Caco-2 (cell line): ENCODE measurements at regions not wholly inside any gene's neighbourhood (a gene's known extent, or its start where the extent isn't known, plus 50 kb on each side); places are given as distances from the start of the nearest gene placed in this dataset.

Experiments used
- BruUV-seq: library from RNA; stranded (reverse); fragments of 400-500 nt; replicated peaks from 2 replicates; lab custom pipeline; 2021; lab: Mats Ljungman, UMichigan
- CTCF ChIA-PET: fragments of 300-600 bp; sonication (Branson Sonifier 250); formaldehyde crosslinking; loops from one replicate; lab custom pipeline; 2022; ENCODE audit warnings: antibody characterized with exemption; lab: Charles Lee
- POLR2A ChIA-PET: fragments of 300-600 bp; sonication (Branson Sonifier 250); formaldehyde crosslinking; loops from one replicate; lab custom pipeline; 2022; ENCODE audit warnings: antibody characterized with exemption; lab: Charles Lee
- DNase-seq, 2 experiments: peaks; one replicate each; pipeline versions ENCODE4 v3.0.0 to v3.0.0-alpha.2; 2020 to 2022
- H3K27me3 ChIP-seq: replicated peaks from 2 replicates; pipeline ENCODE4 v1.6.0; 2011; ENCODE audit warnings: low read length; ENCODE audit not compliant: control insufficient read depth, insufficient read depth
- H3K36me3 ChIP-seq: 2 replicates; pipeline ENCODE4 v1.5.1; 2011; ENCODE audit warnings: low read length; ENCODE audit not compliant: control insufficient read depth, insufficient read depth
- H3K4me1 ChIP-seq: fragments of 250-450 bp; sonication (Bioruptor Pico); 2 replicates; pipeline ENCODE4 v1.5.1; 2020; ENCODE audit warnings: mild to moderate bottlenecking
- H3K4me3 ChIP-seq: 2 replicates; pipeline ENCODE4 v1.5.1; 2011; ENCODE audit warnings: low read depth, mild to moderate bottlenecking, control low read depth, low read length
- H3K9me3 ChIP-seq: fragments of 250-450 bp; sonication (Bioruptor Pico); 2 replicates; pipeline ENCODE4 v1.5.1; 2020; ENCODE audit warnings: mild to moderate bottlenecking, moderate library complexity
- H3K27ac Mint-ChIP-seq: one replicate; pipeline ENCODE4 v1.8.0; 2022; ENCODE audit warnings: mixed read lengths; ENCODE audit not compliant: unreplicated experiment
- H3K27me3 Mint-ChIP-seq: one replicate; pipeline ENCODE4 v1.8.0; 2022; ENCODE audit warnings: mixed read lengths; ENCODE audit not compliant: insufficient read depth, unreplicated experiment
- H3K36me3 Mint-ChIP-seq: one replicate; pipeline ENCODE4 v1.8.0; 2022; ENCODE audit warnings: mild to moderate bottlenecking, mixed read lengths; ENCODE audit not compliant: insufficient read depth, unreplicated experiment
- H3K4me1 Mint-ChIP-seq: one replicate; pipeline ENCODE4 v1.8.0; 2022; ENCODE audit warnings: low read depth, mixed read lengths; ENCODE audit not compliant: unreplicated experiment
- H3K4me3 Mint-ChIP-seq: one replicate; pipeline ENCODE4 v1.8.0; 2022; ENCODE audit warnings: mild to moderate bottlenecking, moderate library complexity, mixed read lengths; ENCODE audit not compliant: unreplicated experiment
- H3K9me3 Mint-ChIP-seq: one replicate; pipeline ENCODE4 v1.8.0; 2022; ENCODE audit warnings: mixed read lengths; ENCODE audit not compliant: unreplicated experiment
- intact Hi-C: fragments of 100-400 bp; cut with micrococcal nuclease; formaldehyde crosslinking; loops from one replicate; pipeline ENCODE4 v1.10.0; 2022; ENCODE audit not compliant: unreplicated experiment
- TF ChIP-seq, protein P1 (sequence below), 2 experiments: fragments of 200-600 bp in 1 of 2; IDR thresholded peaks; 1 replicate in 1 of 2; 2 replicates in 1 of 2; pipeline versions ENCODE4 v1.5.1 to v1.8.0; 2011 to 2022; ENCODE audit warnings: antibody characterized with exemption in 1 of 2, control low read depth in 1 of 2, inconsistent platforms in 1 of 2, low read depth in 1 of 2, low read length in 1 of 2, mild to moderate bottlenecking in 1 of 2, moderate library complexity in 1 of 2; ENCODE audit not compliant: insufficient read depth in 1 of 2, severe bottlenecking in 1 of 2, unreplicated experiment in 1 of 2

DNA sequence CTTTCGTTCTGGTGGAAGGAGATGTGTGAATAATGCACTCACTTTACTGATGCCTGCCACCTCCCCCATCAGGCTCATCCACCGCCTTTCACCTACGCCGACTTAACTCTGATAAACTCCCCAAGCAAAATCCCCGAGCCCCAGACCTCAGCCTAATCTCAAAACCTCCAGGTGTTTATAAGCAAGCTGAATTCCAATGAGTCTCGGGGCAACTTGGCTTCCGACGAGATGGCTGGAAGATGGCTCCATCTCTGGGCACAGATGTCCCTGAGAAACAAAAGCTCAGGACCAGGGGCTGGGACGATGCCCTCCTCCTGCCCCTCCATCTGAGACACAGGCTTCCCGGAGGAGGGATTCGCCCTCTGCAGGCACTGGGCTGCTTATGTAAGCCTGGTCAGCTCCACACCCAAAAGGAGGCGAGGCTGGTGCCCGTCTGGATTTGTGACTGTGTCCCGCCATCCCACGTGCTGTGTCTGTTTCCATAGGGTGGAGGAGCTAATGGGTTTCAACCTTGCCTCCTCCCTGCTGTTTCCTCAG lies 386.4 kb upstream of the TNRC6C start:
- POLR2A ChIA-PET = no interaction called here
- CTCF ChIA-PET = no interaction called here
- H3K4me3 Mint-ChIP-seq = no peak overlapping the region

DNA sequence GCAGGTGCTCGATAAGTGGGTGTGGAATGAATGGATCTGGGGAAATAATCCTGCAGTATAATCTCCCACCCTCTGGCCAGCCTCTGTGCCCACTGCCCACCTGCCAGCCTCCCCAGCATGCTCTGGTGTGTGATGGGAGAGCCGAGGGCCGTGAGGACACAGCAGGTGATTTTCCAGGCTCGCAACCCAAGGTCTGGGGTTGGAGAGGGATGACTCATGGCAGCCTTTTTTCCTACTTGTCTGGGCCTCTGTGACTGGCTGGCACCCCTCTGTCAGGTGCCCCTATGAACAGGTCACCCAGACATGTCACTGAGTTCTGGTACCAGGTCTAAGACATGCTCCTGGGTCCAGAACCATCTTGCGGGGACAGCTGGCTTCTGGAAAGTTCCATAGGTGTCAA lies 385.7 kb upstream of the TNRC6C start:
- CTCF ChIA-PET = no interaction called here
- POLR2A ChIA-PET = no interaction called here
- Histone ChIP-seq H3K27me3 (no peaks in the 10 kb centered on the region), H3K4me1 (no peaks in the 10 kb centered on the region), H3K4me3 (no peak overlapping the region), H3K36me3 (no peaks in the 10 kb centered on the region), H3K9me3 (no peaks in the 10 kb centered on the region)
- H3K36me3 Mint-ChIP-seq = no peaks in the 10 kb centered on the region
- H3K9me3 Mint-ChIP-seq = no peaks in the 10 kb centered on the region
- H3K4me3 Mint-ChIP-seq = no peak overlapping the region
- TF ChIP-seq, protein P1, sequence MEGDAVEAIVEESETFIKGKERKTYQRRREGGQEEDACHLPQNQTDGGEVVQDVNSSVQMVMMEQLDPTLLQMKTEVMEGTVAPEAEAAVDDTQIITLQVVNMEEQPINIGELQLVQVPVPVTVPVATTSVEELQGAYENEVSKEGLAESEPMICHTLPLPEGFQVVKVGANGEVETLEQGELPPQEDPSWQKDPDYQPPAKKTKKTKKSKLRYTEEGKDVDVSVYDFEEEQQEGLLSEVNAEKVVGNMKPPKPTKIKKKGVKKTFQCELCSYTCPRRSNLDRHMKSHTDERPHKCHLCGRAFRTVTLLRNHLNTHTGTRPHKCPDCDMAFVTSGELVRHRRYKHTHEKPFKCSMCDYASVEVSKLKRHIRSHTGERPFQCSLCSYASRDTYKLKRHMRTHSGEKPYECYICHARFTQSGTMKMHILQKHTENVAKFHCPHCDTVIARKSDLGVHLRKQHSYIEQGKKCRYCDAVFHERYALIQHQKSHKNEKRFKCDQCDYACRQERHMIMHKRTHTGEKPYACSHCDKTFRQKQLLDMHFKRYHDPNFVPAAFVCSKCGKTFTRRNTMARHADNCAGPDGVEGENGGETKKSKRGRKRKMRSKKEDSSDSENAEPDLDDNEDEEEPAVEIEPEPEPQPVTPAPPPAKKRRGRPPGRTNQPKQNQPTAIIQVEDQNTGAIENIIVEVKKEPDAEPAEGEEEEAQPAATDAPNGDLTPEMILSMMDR (IDR thresholded peaks at IDR 0.05; ENCODE audit: insufficient read depth in 1 of 2, low read depth in 1 of 2, low read length in 1 of 2, severe bottlenecking in 1 of 2, unreplicated experiment in 1 of 2) = no peak
- peaks cover 14% of the 10 kb centered on the region for H3K27me3 Mint-ChIP-seq
- DNase-seq = no peak
- no peaks in the 10 kb centered on the region for H3K4me1 Mint-ChIP-seq
- intact Hi-C loops = no loop called here
- no peak overlapping the region for H3K27ac Mint-ChIP-seq
- no TSS peak for BruUV-seq

More for the DNA sequence above, 386.4 kb upstream of the TNRC6C start:
- no peak for DNase-seq
- H3K4me1 ChIP-seq = no peaks in the 10 kb centered on the region
- intact Hi-C loops = no loop called here
- H3K27ac Mint-ChIP-seq = no peak overlapping the region
- no peaks in the 10 kb centered on the region for H3K4me1 Mint-ChIP-seq
- H3K36me3 ChIP-seq = no peaks in the 10 kb centered on the region
- TF ChIP-seq, protein P1 (IDR thresholded peaks at IDR 0.05; ENCODE audit: insufficient read depth in 1 of 2, low read depth in 1 of 2, low read length in 1 of 2, severe bottlenecking in 1 of 2, unreplicated experiment in 1 of 2) = no peak
- H3K27me3 ChIP-seq = no peaks in the 10 kb centered on the region
- H3K9me3 Mint-ChIP-seq = no peaks in the 10 kb centered on the region
- H3K27me3 Mint-ChIP-seq = peaks cover 18% of the 10 kb centered on the region
- no peaks in the 10 kb centered on the region for H3K36me3 Mint-ChIP-seq
- no peaks in the 10 kb centered on the region for H3K9me3 ChIP-seq
- no TSS peak for BruUV-seq
- no peak overlapping the region for H3K4me3 ChIP-seq

DNA sequence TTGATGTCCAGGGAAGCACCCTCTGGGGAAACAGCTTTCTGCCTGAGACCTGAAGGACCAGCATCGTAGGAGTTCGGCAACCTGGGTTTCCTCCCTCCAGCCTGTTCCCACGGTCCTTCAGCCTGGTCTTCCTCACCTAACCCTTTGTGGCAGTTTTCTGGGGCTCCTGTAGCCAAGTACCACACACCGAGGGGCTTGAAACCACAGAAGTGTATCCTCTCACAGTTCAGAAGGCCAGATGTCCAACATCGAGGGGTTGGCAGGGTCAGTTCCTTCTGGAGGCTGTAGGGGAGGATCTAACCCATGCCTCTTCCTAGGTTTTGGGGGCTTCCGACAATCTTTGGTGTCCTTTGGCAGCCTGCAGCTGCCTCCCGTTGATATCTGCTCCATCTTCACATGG lies 381.0 kb upstream of the TNRC6C start:
- H3K4me3 Mint-ChIP-seq = no peak overlapping the region
- Histone ChIP-seq H3K27me3 (no peaks in the 10 kb centered on the region; the same call in 1 of the 2 replicates), H3K9me3 (no peaks in the 10 kb centered on the region), H3K4me1 (no peaks in the 10 kb centered on the region), H3K36me3 (no peaks in the 10 kb centered on the region), H3K4me3 (no peak overlapping the region)
- no TSS peak for BruUV-seq
- ChIA-PET POLR2A (no interaction called here), CTCF (no interaction called here)
- H3K4me1 Mint-ChIP-seq = no peaks in the 10 kb centered on the region
- intact Hi-C loops = no loop called here
- no peak for DNase-seq
- H3K36me3 Mint-ChIP-seq = no peaks in the 10 kb centered on the region
- peaks cover 12% of the 10 kb centered on the region for H3K27me3 Mint-ChIP-seq
- TF ChIP-seq, protein P1 (IDR thresholded peaks at IDR 0.05; ENCODE audit: insufficient read depth in 1 of 2, low read depth in 1 of 2, low read length in 1 of 2, severe bottlenecking in 1 of 2, unreplicated experiment in 1 of 2) = no peak
- no peaks in the 10 kb centered on the region for H3K9me3 Mint-ChIP-seq
- H3K27ac Mint-ChIP-seq = no peak overlapping the region
